Panc1 (cell line): ENCODE measurements at regions not wholly inside any gene's neighbourhood (a gene's known extent, or its start where the extent isn't known, plus 50 kb on each side); places are given as distances from the start of the nearest gene placed in this dataset.

Experiments used
- POLR2AphosphoS5 ChIP-seq: IDR thresholded peaks from 2 replicates; pipeline ENCODE4 v1.6.1; 2012; ENCODE audit warnings: mild to moderate bottlenecking, low read depth, low read length, moderate library complexity
- TF ChIP-seq, protein P1 (sequence below): fragments of 450-650 bp; IDR thresholded peaks from 2 replicates; pipeline ENCODE4 v1.5.1; 2017; ENCODE audit warnings: mild to moderate bottlenecking
- TF ChIP-seq, protein P2 (sequence below), 2 experiments: IDR thresholded peaks; 2 replicates each; pipeline ENCODE4 v1.6.1; 2011 to 2012; ENCODE audit warnings: low read depth in 2 of 2, control low read depth in 1 of 2, low read length in 1 of 2, mild to moderate bottlenecking in 1 of 2, moderate library complexity in 1 of 2; ENCODE audit not compliant: insufficient read depth in 1 of 2

DNA sequence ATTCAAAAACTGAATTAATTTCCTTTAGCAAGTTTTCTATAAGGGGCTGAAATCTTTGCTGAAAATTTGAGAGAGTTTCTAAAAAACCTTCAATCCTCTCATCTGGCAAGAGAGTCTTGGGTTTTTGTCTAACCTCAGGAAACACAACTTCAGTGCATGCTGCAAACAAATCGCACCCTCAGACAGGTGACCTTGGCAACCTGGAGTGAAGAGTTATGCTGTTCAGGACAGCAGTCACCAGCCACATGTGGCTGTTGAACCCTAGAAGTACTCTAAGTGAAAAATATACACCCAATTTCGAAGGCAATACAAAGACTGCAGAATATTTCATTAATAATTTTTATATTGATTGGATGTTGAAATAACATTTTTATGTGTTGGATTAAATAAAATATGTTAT, 184.8 kb downstream of the RPS29 start:
- TF ChIP-seq, protein P1, sequence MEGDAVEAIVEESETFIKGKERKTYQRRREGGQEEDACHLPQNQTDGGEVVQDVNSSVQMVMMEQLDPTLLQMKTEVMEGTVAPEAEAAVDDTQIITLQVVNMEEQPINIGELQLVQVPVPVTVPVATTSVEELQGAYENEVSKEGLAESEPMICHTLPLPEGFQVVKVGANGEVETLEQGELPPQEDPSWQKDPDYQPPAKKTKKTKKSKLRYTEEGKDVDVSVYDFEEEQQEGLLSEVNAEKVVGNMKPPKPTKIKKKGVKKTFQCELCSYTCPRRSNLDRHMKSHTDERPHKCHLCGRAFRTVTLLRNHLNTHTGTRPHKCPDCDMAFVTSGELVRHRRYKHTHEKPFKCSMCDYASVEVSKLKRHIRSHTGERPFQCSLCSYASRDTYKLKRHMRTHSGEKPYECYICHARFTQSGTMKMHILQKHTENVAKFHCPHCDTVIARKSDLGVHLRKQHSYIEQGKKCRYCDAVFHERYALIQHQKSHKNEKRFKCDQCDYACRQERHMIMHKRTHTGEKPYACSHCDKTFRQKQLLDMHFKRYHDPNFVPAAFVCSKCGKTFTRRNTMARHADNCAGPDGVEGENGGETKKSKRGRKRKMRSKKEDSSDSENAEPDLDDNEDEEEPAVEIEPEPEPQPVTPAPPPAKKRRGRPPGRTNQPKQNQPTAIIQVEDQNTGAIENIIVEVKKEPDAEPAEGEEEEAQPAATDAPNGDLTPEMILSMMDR, result no peak
- no peak for TF ChIP-seq POLR2AphosphoS5
- TF ChIP-seq, protein P2, sequence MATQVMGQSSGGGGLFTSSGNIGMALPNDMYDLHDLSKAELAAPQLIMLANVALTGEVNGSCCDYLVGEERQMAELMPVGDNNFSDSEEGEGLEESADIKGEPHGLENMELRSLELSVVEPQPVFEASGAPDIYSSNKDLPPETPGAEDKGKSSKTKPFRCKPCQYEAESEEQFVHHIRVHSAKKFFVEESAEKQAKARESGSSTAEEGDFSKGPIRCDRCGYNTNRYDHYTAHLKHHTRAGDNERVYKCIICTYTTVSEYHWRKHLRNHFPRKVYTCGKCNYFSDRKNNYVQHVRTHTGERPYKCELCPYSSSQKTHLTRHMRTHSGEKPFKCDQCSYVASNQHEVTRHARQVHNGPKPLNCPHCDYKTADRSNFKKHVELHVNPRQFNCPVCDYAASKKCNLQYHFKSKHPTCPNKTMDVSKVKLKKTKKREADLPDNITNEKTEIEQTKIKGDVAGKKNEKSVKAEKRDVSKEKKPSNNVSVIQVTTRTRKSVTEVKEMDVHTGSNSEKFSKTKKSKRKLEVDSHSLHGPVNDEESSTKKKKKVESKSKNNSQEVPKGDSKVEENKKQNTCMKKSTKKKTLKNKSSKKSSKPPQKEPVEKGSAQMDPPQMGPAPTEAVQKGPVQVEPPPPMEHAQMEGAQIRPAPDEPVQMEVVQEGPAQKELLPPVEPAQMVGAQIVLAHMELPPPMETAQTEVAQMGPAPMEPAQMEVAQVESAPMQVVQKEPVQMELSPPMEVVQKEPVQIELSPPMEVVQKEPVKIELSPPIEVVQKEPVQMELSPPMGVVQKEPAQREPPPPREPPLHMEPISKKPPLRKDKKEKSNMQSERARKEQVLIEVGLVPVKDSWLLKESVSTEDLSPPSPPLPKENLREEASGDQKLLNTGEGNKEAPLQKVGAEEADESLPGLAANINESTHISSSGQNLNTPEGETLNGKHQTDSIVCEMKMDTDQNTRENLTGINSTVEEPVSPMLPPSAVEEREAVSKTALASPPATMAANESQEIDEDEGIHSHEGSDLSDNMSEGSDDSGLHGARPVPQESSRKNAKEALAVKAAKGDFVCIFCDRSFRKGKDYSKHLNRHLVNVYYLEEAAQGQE (IDR thresholded peaks at IDR 0.05; ENCODE audit: insufficient read depth in 1 of 2, low read depth in 2 of 2, low read length in 1 of 2), result no peak
